ENCODE measurements at regions not wholly inside any gene's neighbourhood (a gene's known extent, or its start where the extent isn't known, plus 50 kb on each side); places are given as distances from the start of the nearest gene placed in this dataset.

GRCh38 chr1:98480271-98480670 lies 181.2 kb upstream of the SNX7 start:
- no peak for DNase-seq (ENCODE audit: low spot score)

- no peak for DNase-seq (ENCODE audit: low spot score)
Observed at GRCh38 chr1:98478121-98478520, 183.4 kb upstream of the SNX7 start.

- DNase-seq (ENCODE audit: low spot score) = no peak
Observed at GRCh38 chr1:98472878-98473277, 188.6 kb upstream of the SNX7 start.

- DNase-seq (ENCODE audit: low spot score) = no peak
Observed at GRCh38 chr1:98471633-98472032, 189.9 kb upstream of the SNX7 start.

- DNase-seq (ENCODE audit: low spot score) = no peak
Observed at GRCh38 chr1:98468111-98468717, 193.3 kb upstream of the SNX7 start.

GRCh38 chr1:98467586-98467985 lies 193.9 kb upstream of the SNX7 start:
- DNase-seq (ENCODE audit: low spot score) = no peak

GRCh38 chr1:98467122-98467521 lies 194.4 kb upstream of the SNX7 start:
- no peak for DNase-seq (ENCODE audit: low spot score)

GRCh38 chr1:98461873-98462385 lies 199.6 kb upstream of the SNX7 start:
- DNase-seq (ENCODE audit: low spot score) = no peak

- DNase-seq (ENCODE audit: low spot score) = no peak
Observed at GRCh38 chr1:98460136-98460535, 201.4 kb upstream of the SNX7 start.

- DNase-seq (ENCODE audit: low spot score) = no peak
Observed at GRCh38 chr1:98459486-98459870, 202.0 kb upstream of the SNX7 start.

GRCh38 chr1:98458511-98459485 lies 202.7 kb upstream of the SNX7 start:
- no peak for DNase-seq (ENCODE audit: low spot score)

GRCh38 chr1:98457248-98457647 lies 204.3 kb upstream of the SNX7 start:
- DNase-seq (ENCODE audit: low spot score) = no peak

GRCh38 chr1:98454666-98455065 lies 206.9 kb upstream of the SNX7 start:
- no peak for DNase-seq (ENCODE audit: low spot score)

GRCh38 chr1:98453066-98453465 lies 208.5 kb upstream of the SNX7 start:
- DNase-seq (ENCODE audit: low spot score) = no peak

GRCh38 chr1:98452162-98452561 lies 209.4 kb upstream of the SNX7 start:
- DNase-seq (ENCODE audit: low spot score) = no peak

GRCh38 chr1:98441281-98441680 lies 220.2 kb upstream of the SNX7 start:
- DNase-seq (ENCODE audit: low spot score) = no peak

GRCh38 chr1:98439471-98439870 lies 222.1 kb upstream of the SNX7 start:
- DNase-seq (ENCODE audit: low spot score) = no peak

GRCh38 chr1:98437540-98437939 lies 224.0 kb upstream of the SNX7 start:
- DNase-seq (ENCODE audit: low spot score) = no peak

GRCh38 chr1:98437011-98437410 lies 224.5 kb upstream of the SNX7 start:
- no peak for DNase-seq (ENCODE audit: low spot score)

- no peak for DNase-seq (ENCODE audit: low spot score)
Observed at GRCh38 chr1:98429965-98430443, 231.5 kb upstream of the SNX7 start.

- DNase-seq (ENCODE audit: low spot score) = no peak
Observed at GRCh38 chr1:98428864-98429263, 232.7 kb upstream of the SNX7 start.

- no peak for DNase-seq (ENCODE audit: low spot score)
Observed at GRCh38 chr1:98427664-98428063, 233.9 kb upstream of the SNX7 start.

- DNase-seq (ENCODE audit: low spot score) = no peak
Observed at GRCh38 chr1:98426092-98426491, 235.4 kb upstream of the SNX7 start.

Measured in hematopoietic multipotent progenitor cell treated with erythropoietin and hydrocortisone succinate and interleukin-3 and kit ligand, for 17 days (in vitro differentiated cells).